SK-N-SH (cell line): ENCODE measurements at regions not wholly inside any gene's neighbourhood (a gene's known extent, or its start where the extent isn't known, plus 50 kb on each side); places are given as distances from the start of the nearest gene placed in this dataset.

ENCODE experiments used
- CTCF ChIA-PET: fragments of 300-600, 350-600 bp; formaldehyde crosslinking; extraction: SDS; loops from one replicate; lab custom pipeline; 2021; lab: Yijun Ruan, JAX
- POLR2A ChIA-PET: fragments of 350-600 bp; sonication (Branson Sonifier 250); formaldehyde crosslinking; extraction: SDS; loops from one replicate; lab custom pipeline; 2020; ENCODE audit warnings: antibody characterized with exemption, inconsistent platforms; lab: Yijun Ruan, JAX
- DNase-seq: peaks from one replicate; pipeline ENCODE4 v3.0.0; 2012
- H2AFZ ChIP-seq: fragments of 200-600 bp; sonication (generic); 2 replicates; pipeline ENCODE4 v1.8.1; 2016; ENCODE audit warnings: antibody characterized with exemption, mild to moderate bottlenecking, low read depth
- H3F3A ChIP-seq: fragments of 200-600 bp; sonication (generic); replicated peaks from 2 replicates; pipeline ENCODE3; 2016; ENCODE audit warnings: antibody characterized with exemption, mild to moderate bottlenecking; ENCODE audit not compliant: insufficient read depth
- H3K27ac ChIP-seq, 2 experiments: fragments of 200-500 bp in 1 of 2; fragments of 200-600 bp in 1 of 2; sonication (Bioruptor generic) in 1 of 2; sonication (generic), shearing (Covaris generic) in 1 of 2; 2 replicates each; pipeline versions ENCODE4 v1.5.1 to v1.6.1; 2014 to 2016; ENCODE audit warnings: low read depth in 2 of 2, inconsistent platforms in 1 of 2, low read length in 1 of 2, mild to moderate bottlenecking in 1 of 2, mixed read lengths in 1 of 2
- H3K27me3 ChIP-seq: fragments of 200-600 bp; sonication (generic), shearing (Covaris generic); 2 replicates; pipeline ENCODE4 v1.6.1; 2016; ENCODE audit warnings: mixed run types; ENCODE audit not compliant: insufficient read depth
- H3K36me3 ChIP-seq, 2 experiments: fragments of 200-500 bp in 1 of 2; fragments of 200-600 bp in 1 of 2; sonication (Bioruptor generic) in 1 of 2; sonication (generic) in 1 of 2; replicated peaks in 1 of 2; 2 replicates each; pipeline versions ENCODE3 to v1.5.1; 2014 to 2016; ENCODE audit warnings: low read length in 1 of 2, mild to moderate bottlenecking in 1 of 2; ENCODE audit not compliant: insufficient read depth in 2 of 2, control insufficient read depth in 1 of 2
- H3K4me1 ChIP-seq, 2 experiments: fragments of 200-500 bp in 1 of 2; fragments of 200-600 bp in 1 of 2; sonication (Bioruptor generic) in 1 of 2; sonication (generic), shearing (Covaris generic) in 1 of 2; 2 replicates each; pipeline versions ENCODE4 v1.5.1 to v1.6.1; 2014 to 2016; ENCODE audit warnings: low read depth in 1 of 2, low read length in 1 of 2, mixed run types in 1 of 2; ENCODE audit not compliant: insufficient read depth in 2 of 2, control insufficient read depth in 1 of 2
- H3K4me2 ChIP-seq: fragments of 200-600 bp; sonication (generic), shearing (Covaris generic); 2 replicates; pipeline ENCODE4 v1.6.1; 2017; ENCODE audit warnings: mixed run types
- H3K4me3 ChIP-seq, 2 experiments: fragments of 200-500 bp in 1 of 2; fragments of 200-600 bp in 1 of 2; sonication (Bioruptor generic) in 1 of 2; sonication (generic), shearing (Covaris generic) in 1 of 2; 2 replicates each; pipeline versions ENCODE4 v1.5.1 to v1.8.1; 2014 to 2016; ENCODE audit warnings: low read depth in 2 of 2, inconsistent platforms in 1 of 2, low read length in 1 of 2, mild to moderate bottlenecking in 1 of 2, mixed read lengths in 1 of 2, moderate library complexity in 1 of 2
- H3K79me2 ChIP-seq: fragments of 200-600 bp; sonication (generic); 2 replicates; pipeline ENCODE4 v1.8.1; 2017; ENCODE audit warnings: mild to moderate bottlenecking; ENCODE audit not compliant: insufficient read depth
- H3K9ac ChIP-seq: fragments of 200-600 bp; sonication (generic); 2 replicates; pipeline ENCODE4 v1.6.1; 2017; ENCODE audit warnings: mixed run types
- H3K9me2 ChIP-seq: fragments of 200-600 bp; sonication (generic); 2 replicates; pipeline ENCODE4 v1.6.1; 2017; ENCODE audit warnings: mixed run types
- H3K9me3 ChIP-seq: fragments of 200-600 bp; sonication (generic); 2 replicates; pipeline ENCODE4 v1.6.1; 2017; ENCODE audit warnings: mixed run types, mild to moderate bottlenecking, moderate library complexity
- H4K20me1 ChIP-seq: fragments of 200-600 bp; sonication (generic); 2 replicates; pipeline ENCODE4 v1.6.1; 2017; ENCODE audit warnings: mild to moderate bottlenecking, mixed run types; ENCODE audit not compliant: insufficient read depth
- CHD2 ChIP-seq: fragments of 150-350 bp; IDR thresholded peaks from 2 replicates; pipeline ENCODE4 v1.6.1; 2018; ENCODE audit warnings: low read length; ENCODE audit not compliant: partially characterized antibody
- CTCF ChIP-seq: fragments of 200-600 bp; sonication (generic); IDR thresholded peaks from 2 replicates; pipeline ENCODE4 v1.6.1; 2017; ENCODE audit warnings: antibody characterized with exemption, mild to moderate bottlenecking, moderate library complexity
- ELF1 ChIP-seq: IDR thresholded peaks from 2 replicates; pipeline ENCODE4 v1.4.0; 2012
- EP300 ChIP-seq, 2 experiments: IDR thresholded peaks; 2 replicates each; pipeline versions ENCODE4 v1.4.0 to v1.6.1; 2012; ENCODE audit warnings: borderline replicate concordance in 1 of 2, low read depth in 1 of 2, low read length in 1 of 2
- EZH2phosphoT487 ChIP-seq: fragments of 200-600 bp; sonication (generic); IDR thresholded peaks from 2 replicates; pipeline ENCODE4 v1.6.1; 2017; ENCODE audit warnings: low read depth, mixed run types, mild to moderate bottlenecking, antibody characterized with exemption, moderate library complexity, borderline replicate concordance
- FOSL2 ChIP-seq: IDR thresholded peaks from 2 replicates; pipeline ENCODE4 v1.4.0; 2012; ENCODE audit warnings: low read depth, mild to moderate bottlenecking, moderate library complexity, borderline replicate concordance
- FOXM1 ChIP-seq: IDR thresholded peaks from 2 replicates; pipeline ENCODE4 v1.4.0; 2012; ENCODE audit warnings: low read depth, mild to moderate bottlenecking
- GATA2 ChIP-seq: sonication (generic); formaldehyde crosslinking; IDR thresholded peaks from 2 replicates; pipeline ENCODE4 v1.5.0; 2020; ENCODE audit warnings: mild to moderate bottlenecking, missing genetic modification reagents
- IRF3 ChIP-seq: fragments of 150-350 bp; IDR thresholded peaks from 2 replicates; pipeline ENCODE4 v1.6.1; 2016; ENCODE audit warnings: mild to moderate bottlenecking, low read depth, low read length
- MAX ChIP-seq: IDR thresholded peaks from 2 replicates; pipeline ENCODE4 v1.4.0; 2012; ENCODE audit warnings: low read depth
- MEF2A ChIP-seq: IDR thresholded peaks from 2 replicates; pipeline ENCODE4 v1.4.0; 2012; ENCODE audit warnings: low read depth, borderline replicate concordance
- MXI1 ChIP-seq: IDR thresholded peaks from 2 replicates; pipeline ENCODE4 v1.6.1; 2012; ENCODE audit warnings: mild to moderate bottlenecking, low read depth, low read length, improper control_type of control experiment
- NFIC ChIP-seq: IDR thresholded peaks from 2 replicates; pipeline ENCODE4 v1.4.0; 2012; ENCODE audit warnings: borderline replicate concordance
- NRF1 ChIP-seq: IDR thresholded peaks from 2 replicates; pipeline ENCODE4 v1.6.1; 2012; ENCODE audit warnings: low read depth, mild to moderate bottlenecking, low read length
- PBX3 ChIP-seq: IDR thresholded peaks from 2 replicates; pipeline ENCODE4; 2012
- POLR2AphosphoS5 ChIP-seq: IDR thresholded peaks from 2 replicates; pipeline ENCODE4 v1.6.1; 2012; ENCODE audit warnings: low read depth, low read length
- RAD21 ChIP-seq: IDR thresholded peaks from 2 replicates; pipeline ENCODE4 v1.6.1; 2012; ENCODE audit warnings: mild to moderate bottlenecking, low read length
- RCOR1 ChIP-seq: fragments of 150-350 bp; IDR thresholded peaks from 2 replicates; pipeline ENCODE4 v1.6.1; 2017; ENCODE audit warnings: antibody characterized with exemption, low read length
- REST ChIP-seq: IDR thresholded peaks from 2 replicates; pipeline ENCODE4 v1.6.1; 2012; ENCODE audit warnings: mild to moderate bottlenecking, low read depth, low read length, moderate library complexity
- RFX5 ChIP-seq: IDR thresholded peaks from 2 replicates; pipeline ENCODE4 v1.6.1; 2012; ENCODE audit warnings: mild to moderate bottlenecking, improper control_type of control experiment, low read length
- RXRA ChIP-seq: IDR thresholded peaks from 2 replicates; pipeline ENCODE4 v1.4.0; 2012; ENCODE audit warnings: low read depth, mild to moderate bottlenecking, borderline replicate concordance
- SMC3 ChIP-seq: IDR thresholded peaks from 2 replicates; pipeline ENCODE4 v1.6.1; 2012; ENCODE audit warnings: low read depth, low read length, improper control_type of control experiment
- TAF1 ChIP-seq: IDR thresholded peaks from 2 replicates; pipeline ENCODE4 v1.6.1; 2012; ENCODE audit warnings: low read depth, mild to moderate bottlenecking, low read length, moderate library complexity, borderline replicate concordance
- TCF12 ChIP-seq: IDR thresholded peaks from 2 replicates; pipeline ENCODE4 v1.4.0; 2012
- USF2 ChIP-seq: fragments of 150-350 bp; IDR thresholded peaks from 2 replicates; pipeline ENCODE4 v1.6.1; 2017; ENCODE audit warnings: antibody characterized with exemption, low read length, low read depth, borderline replicate concordance
- YY1 ChIP-seq: IDR thresholded peaks from 2 replicates; pipeline ENCODE4 v1.4.0; 2012; ENCODE audit warnings: low read depth, mild to moderate bottlenecking
- WGBS: methylation state at CpG from one replicate; pipeline ENCODE4 v1.1.6; 2017; ENCODE audit warnings: low lambda C conversion rate; 5-methylcytosine and 5-hydroxymethylcytosine counted together

GRCh38 chr1:218674280-218674773 lies 329.2 kb downstream of the TGFB2 start:
- ChIA-PET POLR2A (no interaction called here), CTCF (no interaction called here)
- Histone ChIP-seq H3K27ac (peak overlapping the region; percentile 25 to 79; a peak in 2 of 4 replicates), H3K4me3 (no peak overlapping the region), H3K9me3 (no peaks in the 10 kb centered on the region), H3K36me3 (no peaks in the 10 kb centered on the region), H3K27me3 (no peaks in the 10 kb centered on the region), H4K20me1 (no peaks in the 10 kb centered on the region), H3K9ac (no peak overlapping the region), H3K4me2 (no peak overlapping the region), H3K9me2 (no peaks in the 10 kb centered on the region), H3F3A (no peaks in the 10 kb centered on the region), H3K79me2 (no peaks in the 10 kb centered on the region), H2AFZ (no peak overlapping the region), H3K4me1 (peaks cover 0 to 20% of the 10 kb centered on the region in 2 experiments; a peak in 2 of 4 replicates)
- no peak for DNase-seq
- 45% methylated on average over 9 of the region's 9 CpGs for WGBS
- TF ChIP-seq ELF1 (peak; percentile 68), MEF2A (no peak), CHD2 (no peak), GATA2 (CRISPR knock-in tag) (no peak), CTCF (no peak; the same call in 1 of the 2 replicates), TCF12 (peak; percentile 33; the same call in 1 of the 2 replicates), FOSL2 (no peak), SMC3 (no peak), RCOR1 (no peak), POLR2AphosphoS5 (no peak), RXRA (no peak), MAX (no peak), TAF1 (no peak), FOXM1 (no peak), MXI1 (no peak), RAD21 (no peak), YY1 (no peak), REST (no peak), NRF1 (no peak), USF2 (no peak), RFX5 (no peak), EZH2phosphoT487 (no peak), EP300 (IDR thresholded peaks at IDR 0.05; ENCODE audit: borderline replicate concordance in 1 of 2, low read depth in 1 of 2, low read length in 1 of 2) (peak in 1 of 2 experiments; percentile 55; a peak in 1 of 4 replicates), IRF3 (no peak), NFIC (no peak), PBX3 (no peak)
